Ishikawa (cell line): ENCODE measurements at regions not wholly inside any gene's neighbourhood (a gene's known extent, or its start where the extent isn't known, plus 50 kb on each side); places are given as distances from the start of the nearest gene placed in this dataset.

Source experiments
- CEBPB ChIP-seq: IDR thresholded peaks from 2 replicates; pipeline ENCODE4 v1.6.1; 2012
- CREB1 ChIP-seq: IDR thresholded peaks from 2 replicates; pipeline ENCODE4 v1.6.1; 2012; ENCODE audit warnings: low read depth
- EGR1 ChIP-seq: IDR thresholded peaks from 2 replicates; pipeline ENCODE4 v1.6.1; 2012
- EP300 ChIP-seq: IDR thresholded peaks from 2 replicates; pipeline ENCODE4 v1.6.1; 2012; ENCODE audit warnings: borderline replicate concordance
- FOXM1 ChIP-seq: IDR thresholded peaks from 2 replicates; pipeline ENCODE4 v1.6.1; 2012; ENCODE audit warnings: low read depth, borderline replicate concordance
- MAX ChIP-seq: IDR thresholded peaks from 2 replicates; pipeline ENCODE4 v1.6.1; 2012
- NFIC ChIP-seq: IDR thresholded peaks from 2 replicates; pipeline ENCODE4 v1.6.1; 2012
- RAD21 ChIP-seq: IDR thresholded peaks from 2 replicates; pipeline ENCODE4 v1.6.1; 2012; ENCODE audit warnings: low read depth
- REST ChIP-seq: IDR thresholded peaks from 2 replicates; pipeline ENCODE4 v1.6.1; 2012; ENCODE audit warnings: low read depth, mild to moderate bottlenecking
- TAF1 ChIP-seq: IDR thresholded peaks from 2 replicates; pipeline ENCODE4 v1.6.1; 2012; ENCODE audit warnings: low read depth, mild to moderate bottlenecking
- TCF12 ChIP-seq: IDR thresholded peaks from 2 replicates; pipeline ENCODE4 v1.6.1; 2012; ENCODE audit warnings: low read depth
- TEAD4 ChIP-seq: IDR thresholded peaks from 2 replicates; pipeline ENCODE4 v1.6.1; 2012
- USF1 ChIP-seq: IDR thresholded peaks from 2 replicates; pipeline ENCODE4 v1.6.1; 2012
- YY1 ChIP-seq: IDR thresholded peaks from 2 replicates; pipeline ENCODE4 v1.6.1; 2012; ENCODE audit warnings: low read depth
- ZBTB7A ChIP-seq: IDR thresholded peaks from 2 replicates; pipeline ENCODE4 v1.6.1; 2012; ENCODE audit warnings: low read depth

GRCh38 chr4:73341454-73341853 lies 62.6 kb upstream of the ALB start:
- TF ChIP-seq FOXM1 (no peak), YY1 (no peak), RAD21 (peak; percentile 92), TCF12 (no peak), NFIC (no peak), EGR1 (no peak)

- no peak for TF ChIP-seq TEAD4
- no peak for TF ChIP-seq ZBTB7A
- TF ChIP-seq RAD21 = no peak
These were observed 63.2 kb upstream of the ALB start for GRCh38 chr4:73340917-73341316.

- TF ChIP-seq TCF12 = no peak
- TF ChIP-seq TAF1 = no peak
These were observed 68.4 kb upstream of the ALB start for GRCh38 chr4:73335679-73336078.

- TF ChIP-seq MAX (no peak), YY1 (no peak), EP300 (no peak), TEAD4 (no peak), NFIC (no peak), ZBTB7A (no peak), TCF12 (no peak), REST (no peak; the same call in 1 of the 2 replicates), EGR1 (no peak), CEBPB (no peak), CREB1 (no peak), USF1 (no peak)
These were observed 70.7 kb upstream of the ANKRD17 start for GRCh38 chr4:73329300-73329699.

GRCh38 chr4:73317092-73317491 lies 58.5 kb upstream of the ANKRD17 start:
- TF ChIP-seq RAD21 = no peak
- TF ChIP-seq REST = no peak
- TF ChIP-seq TEAD4 = no peak

GRCh38 chr4:73315091-73315490 lies 56.5 kb upstream of the ANKRD17 start:
- TF ChIP-seq MAX (no peak), CREB1 (no peak), TEAD4 (no peak), REST (no peak), FOXM1 (no peak), YY1 (no peak)

GRCh38 chr4:73312967-73313366 lies 54.4 kb upstream of the ANKRD17 start:
- TF ChIP-seq FOXM1 = no peak
- TF ChIP-seq NFIC = no peak
- no peak for TF ChIP-seq TAF1
- no peak for TF ChIP-seq TEAD4
- no peak for TF ChIP-seq ZBTB7A
- TF ChIP-seq TCF12 = no peak
- TF ChIP-seq EP300 = no peak
- no peak for TF ChIP-seq CEBPB
- TF ChIP-seq RAD21 = no peak
- no peak for TF ChIP-seq EGR1
- TF ChIP-seq REST = no peak
- no peak for TF ChIP-seq CREB1
- TF ChIP-seq MAX = no peak
